ENCODE measurements at regions not wholly inside any gene's neighbourhood (a gene's known extent, or its start where the extent isn't known, plus 50 kb on each side); places are given as distances from the start of the nearest gene placed in this dataset.

DNA sequence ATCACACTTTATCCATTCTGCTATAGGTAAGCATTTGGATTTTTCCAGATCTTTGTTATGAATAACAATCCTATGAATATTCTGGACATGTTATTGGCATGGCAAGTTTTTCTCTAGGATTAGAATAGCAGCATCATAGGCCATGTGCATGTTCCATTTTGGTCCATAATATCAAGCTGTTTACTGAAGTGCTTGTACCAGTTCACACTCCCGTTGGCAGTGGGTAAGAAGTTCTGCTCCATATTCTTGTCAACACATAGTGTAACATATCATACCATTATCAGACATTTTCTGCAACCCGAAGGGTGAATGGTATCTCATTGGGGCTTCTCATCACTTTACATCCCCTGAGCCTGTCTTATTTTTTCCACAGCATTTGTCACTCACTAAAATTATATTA is 661.9 kb upstream of the SALL1 start:
- Histone ChIP-seq H3K4me3 (no peak overlapping the region), H3K27ac (no peak overlapping the region)
- TF ChIP-seq, protein P1, sequence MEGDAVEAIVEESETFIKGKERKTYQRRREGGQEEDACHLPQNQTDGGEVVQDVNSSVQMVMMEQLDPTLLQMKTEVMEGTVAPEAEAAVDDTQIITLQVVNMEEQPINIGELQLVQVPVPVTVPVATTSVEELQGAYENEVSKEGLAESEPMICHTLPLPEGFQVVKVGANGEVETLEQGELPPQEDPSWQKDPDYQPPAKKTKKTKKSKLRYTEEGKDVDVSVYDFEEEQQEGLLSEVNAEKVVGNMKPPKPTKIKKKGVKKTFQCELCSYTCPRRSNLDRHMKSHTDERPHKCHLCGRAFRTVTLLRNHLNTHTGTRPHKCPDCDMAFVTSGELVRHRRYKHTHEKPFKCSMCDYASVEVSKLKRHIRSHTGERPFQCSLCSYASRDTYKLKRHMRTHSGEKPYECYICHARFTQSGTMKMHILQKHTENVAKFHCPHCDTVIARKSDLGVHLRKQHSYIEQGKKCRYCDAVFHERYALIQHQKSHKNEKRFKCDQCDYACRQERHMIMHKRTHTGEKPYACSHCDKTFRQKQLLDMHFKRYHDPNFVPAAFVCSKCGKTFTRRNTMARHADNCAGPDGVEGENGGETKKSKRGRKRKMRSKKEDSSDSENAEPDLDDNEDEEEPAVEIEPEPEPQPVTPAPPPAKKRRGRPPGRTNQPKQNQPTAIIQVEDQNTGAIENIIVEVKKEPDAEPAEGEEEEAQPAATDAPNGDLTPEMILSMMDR (IDR thresholded peaks at IDR 0.05), result no peak
- no peak for DNase-seq (ENCODE audit: low spot score)

DNA sequence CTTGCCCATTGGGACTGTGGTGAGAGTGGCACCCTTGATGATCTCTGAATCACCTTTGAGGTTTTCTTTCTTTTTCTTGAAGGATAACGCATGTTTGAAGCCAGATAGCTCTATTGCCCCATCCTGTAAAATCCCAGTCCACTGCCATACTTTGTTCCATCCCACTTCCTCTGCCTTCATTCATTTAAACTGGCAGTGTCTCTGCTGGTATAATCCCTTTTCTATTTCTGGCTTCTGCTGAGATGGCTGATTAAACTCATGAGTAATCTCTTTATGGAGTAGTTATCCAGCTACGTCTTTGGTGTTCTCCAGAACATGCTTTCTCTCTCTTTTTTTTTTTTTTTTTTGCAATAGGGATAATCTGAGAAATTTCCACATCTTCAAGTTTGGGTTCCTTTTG is 656.5 kb upstream of the SALL1 start:
- Histone ChIP-seq H3K4me3 (no peak overlapping the region), H3K27ac (no peak overlapping the region)
- no peak for DNase-seq (ENCODE audit: low spot score)
- TF ChIP-seq, protein P1 (IDR thresholded peaks at IDR 0.05), result no peak

DNA sequence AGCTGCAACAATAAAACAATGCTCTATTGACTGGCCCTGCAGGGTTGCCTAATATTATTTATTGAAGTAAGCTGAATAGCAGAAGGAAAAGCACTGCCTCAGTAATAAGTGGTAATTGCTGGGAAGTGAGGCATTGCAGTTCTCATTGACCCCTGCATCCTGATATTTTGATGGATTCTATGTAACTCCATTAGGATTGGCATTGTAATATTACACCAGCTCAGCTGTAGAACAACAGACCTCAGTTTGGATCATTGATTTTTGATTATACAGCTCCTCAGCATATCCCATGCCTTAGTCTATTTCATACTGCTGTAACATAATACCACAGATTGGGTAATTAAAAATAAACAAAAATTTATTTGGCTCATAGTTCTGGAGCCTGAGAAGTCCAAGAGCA is 650.6 kb upstream of the SALL1 start:
- DNase-seq (ENCODE audit: low spot score), result no peak
- Histone ChIP-seq H3K27ac (no peak overlapping the region), H3K4me3 (no peak overlapping the region)
- TF ChIP-seq, protein P1 (IDR thresholded peaks at IDR 0.05), result no peak

GRCh38 chr16:51797669-51798259 is 646.7 kb upstream of the SALL1 start:
- no peak for DNase-seq (ENCODE audit: low spot score)
- TF ChIP-seq, protein P1 (IDR thresholded peaks at IDR 0.05), result no peak
- no peak overlapping the region for H3K4me3 ChIP-seq
- H3K27ac ChIP-seq, result no peak overlapping the region

DNA sequence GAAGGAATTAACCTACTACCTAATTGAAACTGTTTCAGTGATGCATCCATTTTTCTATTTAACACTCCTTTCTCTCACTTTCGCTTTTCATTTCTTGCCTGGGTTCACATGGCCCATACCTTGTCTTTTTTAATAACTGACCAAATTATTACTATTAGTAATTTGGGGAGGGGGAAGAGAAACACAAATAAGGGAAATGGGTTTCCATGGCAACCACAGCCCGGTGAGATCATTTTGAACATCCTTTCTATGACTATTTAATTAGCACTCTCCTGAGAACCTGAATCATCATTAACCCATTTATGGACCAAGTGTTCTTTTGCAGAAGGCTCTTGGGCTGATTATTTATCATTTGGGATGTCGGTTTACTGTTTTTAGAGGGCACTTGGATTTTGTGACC is 628.2 kb upstream of the SALL1 start:
- Histone ChIP-seq H3K27ac (no peak overlapping the region), H3K4me3 (no peak overlapping the region)
- TF ChIP-seq, protein P1 (IDR thresholded peaks at IDR 0.05), result no peak
- no peak for DNase-seq (ENCODE audit: low spot score)

- DNase-seq (ENCODE audit: low spot score), result no peak
- H3K4me3 ChIP-seq, result no peak overlapping the region
- H3K27ac ChIP-seq, result no peak overlapping the region
- TF ChIP-seq, protein P1 (IDR thresholded peaks at IDR 0.05), result no peak
These were observed 622.2 kb upstream of the SALL1 start for GRCh38 chr16:51773071-51773890.

- DNase-seq (ENCODE audit: low spot score), result no peak
- Histone ChIP-seq H3K27ac (no peak overlapping the region), H3K4me3 (no peak overlapping the region)
- TF ChIP-seq, protein P1 (IDR thresholded peaks at IDR 0.05), result no peak
These were observed 615.7 kb upstream of the SALL1 start for GRCh38 chr16:51766739-51767138.
